Activated CD8-positive, alpha-beta memory T cell treated with anti-CD3 and anti-CD28 coated beads, Interleukin-2, amount 10 ng/mL, durations not matched to agents 7 days and 5 days (primary cell): ENCODE measurements at regions not wholly inside any gene's neighbourhood (a gene's known extent, or its start where the extent isn't known, plus 50 kb on each side); places are given as distances from the start of the nearest gene placed in this dataset.
A peak's percentile ranks its signal among the peaks of the same experiment; 100 is the strongest.
"Not testable (repeated sequence)": the region's sequence is repeated elsewhere in the genome, so short reads cannot be mapped to it uniquely, and the experiment has no call there.

Source experiments
- ATAC-seq: fragments of 150-1000 bp; cut with Tn5 transposase; one replicate; pipeline ENCODE4 v1.10.0; 2021; ENCODE audit warnings: moderate library complexity
- CTCF ChIA-PET: fragments of 350-600 bp; sonication (Branson Sonifier 250); formaldehyde crosslinking; loops from one replicate; lab custom pipeline; 2021; ENCODE audit warnings: antibody characterized with exemption; lab: Charles Lee
- DNase-seq: peaks from one replicate; pipeline ENCODE4 v3.0.0-alpha.2; 2020
- H3K27ac Mint-ChIP-seq: one replicate; pipeline ENCODE4 v1.8.0; 2021; ENCODE audit warnings: mild to moderate bottlenecking, mixed read lengths
- H3K27me3 Mint-ChIP-seq: one replicate; pipeline ENCODE4 v1.8.0; 2021; ENCODE audit warnings: mixed read lengths
- H3K36me3 Mint-ChIP-seq: one replicate; pipeline ENCODE4 v1.8.0; 2021; ENCODE audit warnings: mild to moderate bottlenecking, mixed read lengths
- H3K4me1 Mint-ChIP-seq: one replicate; pipeline ENCODE4 v1.8.0; 2021; ENCODE audit warnings: mixed read lengths
- H3K4me3 Mint-ChIP-seq: one replicate; pipeline ENCODE4 v1.8.0; 2021; ENCODE audit warnings: mild to moderate bottlenecking, moderate library complexity, mixed read lengths
- H3K9me3 Mint-ChIP-seq: one replicate; pipeline ENCODE4 v1.8.0; 2022; ENCODE audit warnings: low read depth, mixed read lengths

GRCh38 chr5:176748073-176748966 lies 62.0 kb upstream of the UNC5A start:
- no peak for ATAC-seq
- H3K27ac Mint-ChIP-seq, result no peak overlapping the region
- H3K4me1 Mint-ChIP-seq, result peaks cover 14% of the 10 kb centered on the region
- H3K9me3 Mint-ChIP-seq, result no peaks in the 10 kb centered on the region
- DNase-seq, result peak; percentile 36
- H3K36me3 Mint-ChIP-seq, result no peaks in the 10 kb centered on the region
- peaks cover 69% of the 10 kb centered on the region for H3K27me3 Mint-ChIP-seq
- CTCF ChIA-PET, result no interaction called here
- no peak overlapping the region for H3K4me3 Mint-ChIP-seq

GRCh38 chr5:176748967-176749935 lies 61.1 kb upstream of the UNC5A start:
- CTCF ChIA-PET, result no interaction called here
- Mint-ChIP-seq H3K4me1 (peaks cover 12% of the 10 kb centered on the region), H3K27ac (no peak overlapping the region), H3K36me3 (no peaks in the 10 kb centered on the region), H3K4me3 (no peak overlapping the region), H3K27me3 (peaks cover 65% of the 10 kb centered on the region), H3K9me3 (no peaks in the 10 kb centered on the region)
- ATAC-seq (no peak), DNase-seq (peak; percentile 25)

GRCh38 chr5:176750144-176750543 lies 60.2 kb upstream of the UNC5A start:
- Mint-ChIP-seq H3K4me3 (no peak overlapping the region), H3K36me3 (no peaks in the 10 kb centered on the region), H3K9me3 (no peaks in the 10 kb centered on the region), H3K4me1 (peaks cover 9% of the 10 kb centered on the region), H3K27ac (no peak overlapping the region), H3K27me3 (peaks cover 62% of the 10 kb centered on the region)
- ATAC-seq, result no peak
- peak; percentile 32 for DNase-seq
- CTCF ChIA-PET, result no interaction called here

- no peak overlapping the region for H3K4me3 Mint-ChIP-seq
- H3K27ac Mint-ChIP-seq, result no peak overlapping the region
- CTCF ChIA-PET, result no interaction called here
- H3K36me3 Mint-ChIP-seq, result no peaks in the 10 kb centered on the region
- no peaks in the 10 kb centered on the region for H3K4me1 Mint-ChIP-seq
- ATAC-seq (no peak), DNase-seq (no peak)
- H3K9me3 Mint-ChIP-seq, result no peaks in the 10 kb centered on the region
- peaks cover 63% of the 10 kb centered on the region for H3K27me3 Mint-ChIP-seq
These were observed 55.9 kb upstream of the UNC5A start for GRCh38 chr5:176754376-176754973.

- CTCF ChIA-PET, H3K9me3 Mint-ChIP-seq, H3K4me1 Mint-ChIP-seq, ATAC-seq, H3K4me3 Mint-ChIP-seq, H3K36me3 Mint-ChIP-seq, H3K27ac Mint-ChIP-seq, DNase-seq: not testable (repeated sequence)
- peaks cover 61% of the 10 kb centered on the region for H3K27me3 Mint-ChIP-seq
These were observed 54.8 kb upstream of the UNC5A start for GRCh38 chr5:176755593-176755992.

- H3K9me3 Mint-ChIP-seq, H3K4me1 Mint-ChIP-seq, H3K27ac Mint-ChIP-seq, H3K36me3 Mint-ChIP-seq, H3K4me3 Mint-ChIP-seq, DNase-seq, ATAC-seq: not testable (repeated sequence)
- CTCF ChIA-PET, result interaction anchor here (2.0 kb wide), 1 partner anchor 97 kb away, joined by 7 read pairs; no protein-coding TSS in a partner anchor
- H3K27me3 Mint-ChIP-seq, result peaks cover 57% of the 10 kb centered on the region
These were observed 52.8 kb upstream of the UNC5A start for GRCh38 chr5:176757569-176757968.
